Erythroblast (primary cell): ENCODE measurements at regions not wholly inside any gene's neighbourhood (a gene's known extent, or its start where the extent isn't known, plus 50 kb on each side); places are given as distances from the start of the nearest gene placed in this dataset.

ENCODE experiments used
- GATA1 ChIP-seq: IDR thresholded peaks from 2 replicates; pipeline ENCODE4 v1.6.1; 2011; ENCODE audit warnings: low read depth, mild to moderate bottlenecking, control low read depth, low read length, moderate library complexity
- POLR2A ChIP-seq: IDR thresholded peaks from 2 replicates; pipeline ENCODE4 v1.6.1; 2011; ENCODE audit warnings: mild to moderate bottlenecking, low read length

- TF ChIP-seq POLR2A (no peak), GATA1 (no peak)
These were observed 81.5 kb upstream of the NHSL1 start for GRCh38 chr6:138580801-138581200.
